Stimulated activated CD4-positive, alpha-beta T cell treated with anti-CD3 and anti-CD28 coated beads, Interleukin-15, amount 100 ng/mL, for 24 hours (primary cell): ENCODE measurements at regions not wholly inside any gene's neighbourhood (a gene's known extent, or its start where the extent isn't known, plus 50 kb on each side); places are given as distances from the start of the nearest gene placed in this dataset.

Source experiments
- DNase-seq: peaks from one replicate; pipeline ENCODE4 v3.0.0-alpha.2; 2020

- DNase-seq, result no peak
Measured at GRCh38 chr18:2281523-2282199, 289.6 kb downstream of the METTL4 start.

- peak; percentile 21 for DNase-seq
Measured at GRCh38 chr18:2293109-2293839, 278.0 kb downstream of the METTL4 start.

- DNase-seq, result no peak
Measured at GRCh38 chr18:2301316-2301715, 270.0 kb downstream of the METTL4 start.

GRCh38 chr18:2302012-2302411, 269.3 kb downstream of the METTL4 start:
- DNase-seq, result no peak

- DNase-seq, result no peak
Measured at GRCh38 chr18:2302628-2303516, 268.4 kb downstream of the METTL4 start.

- no peak for DNase-seq
Measured at GRCh38 chr18:2303517-2304238, 267.6 kb downstream of the METTL4 start.

GRCh38 chr18:2304378-2305175, 266.7 kb downstream of the METTL4 start:
- no peak for DNase-seq

GRCh38 chr18:2306606-2307005, 264.7 kb downstream of the METTL4 start:
- DNase-seq, result no peak

GRCh38 chr18:2310886-2311285, 260.4 kb downstream of the METTL4 start:
- no peak for DNase-seq

- no peak for DNase-seq
Measured at GRCh38 chr18:2312440-2312839, 258.9 kb downstream of the METTL4 start.

- no peak for DNase-seq
Measured at GRCh38 chr18:2313332-2313731, 258.0 kb downstream of the METTL4 start.

GRCh38 chr18:2316082-2316750, 255.1 kb downstream of the METTL4 start:
- no peak for DNase-seq

- DNase-seq, result no peak
Measured at GRCh38 chr18:2316751-2317696, 254.3 kb downstream of the METTL4 start.

- no peak for DNase-seq
Measured at GRCh38 chr18:2324459-2324858, 246.8 kb downstream of the METTL4 start.

GRCh38 chr18:2325308-2325849, 245.9 kb downstream of the METTL4 start:
- DNase-seq, result no peak

- no peak for DNase-seq
Measured at GRCh38 chr18:2325933-2326332, 245.4 kb downstream of the METTL4 start.

- DNase-seq, result no peak
Measured at GRCh38 chr18:2326999-2327398, 244.3 kb downstream of the METTL4 start.

- DNase-seq, result no peak
Measured at GRCh38 chr18:2330764-2331163, 240.5 kb downstream of the METTL4 start.

GRCh38 chr18:2331491-2331890, 239.8 kb downstream of the METTL4 start:
- no peak for DNase-seq
